B cell (primary cell): ENCODE measurements at regions not wholly inside any gene's neighbourhood (a gene's known extent, or its start where the extent isn't known, plus 50 kb on each side); places are given as distances from the start of the nearest gene placed in this dataset.

Experiments used
- ATAC-seq: fragments of 200-7000 bp; cut with Tn5 transposase; one replicate; pipeline ENCODE4 v1.10.0; 2021; ENCODE audit warnings: low read depth, mild to moderate bottlenecking, moderate number of reproducible peaks, moderate library complexity
- CTCF ChIA-PET: fragments of 350-600 bp; sonication (Branson Sonifier 250); formaldehyde crosslinking; loops from one replicate; lab custom pipeline; 2021; ENCODE audit warnings: antibody characterized with exemption, inconsistent platforms; lab: Charles Lee
- POLR2A ChIA-PET: fragments of 350-600 bp; sonication (Branson Sonifier 250); formaldehyde crosslinking; loops from one replicate; lab custom pipeline; 2021; ENCODE audit warnings: antibody characterized with exemption; lab: Charles Lee
- DNase-seq: peaks from one replicate; pipeline ENCODE4 v3.0.0; 2013
- H2AFZ ChIP-seq: 2 replicates; pipeline ENCODE4 v1.6.1; 2012; ENCODE audit warnings: mild to moderate bottlenecking, low read depth, low read length; ENCODE audit not compliant: insufficient read depth, poor library complexity, severe bottlenecking
- H3K27ac ChIP-seq, 2 donors: 1 replicate in 1 of 2; 2 replicates in 1 of 2; pipeline ENCODE4 v1.5.1; 2012 to 2013; ENCODE audit warnings: low read length in 2 of 2, mild to moderate bottlenecking in 2 of 2, moderate library complexity in 1 of 2
- H3K27me3 ChIP-seq, 4 experiments: fragments of 200-600 bp in 1 of 4; sonication (generic) in 1 of 4; replicated peaks in 1 of 4; 1 replicate in 2 of 4; 2 replicates in 2 of 4; pipeline versions ENCODE4 v1.6.1 to v1.7.0; 2013 to 2016; ENCODE audit warnings: low read length in 3 of 4, mild to moderate bottlenecking in 2 of 4, mixed read lengths in 1 of 4, moderate library complexity in 1 of 4; ENCODE audit not compliant: insufficient read depth in 4 of 4, control insufficient read depth in 3 of 4; ENCODE audit errors: control extremely low read depth in 1 of 4
- H3K36me3 ChIP-seq, 2 experiments: replicated peaks in 1 of 2; 1 replicate in 1 of 2; 2 replicates in 1 of 2; pipeline versions ENCODE4 v1.6.1 to v1.7.1; 2013; ENCODE audit warnings: low read length in 1 of 2; ENCODE audit not compliant: insufficient read depth in 2 of 2, control insufficient read depth in 1 of 2; ENCODE audit errors: control extremely low read depth in 1 of 2, extremely low read depth in 1 of 2
- H3K4me1 ChIP-seq, 2 donors: fragments of 200-600 bp in 1 of 2; sonication (generic) in 1 of 2; 1 replicate in 1 of 2; 2 replicates in 1 of 2; pipeline versions ENCODE4 v1.5.1 to v1.6.1; 2013 to 2017; ENCODE audit warnings: low read length in 2 of 2; ENCODE audit not compliant: control insufficient read depth in 2 of 2, insufficient read depth in 2 of 2
- H3K4me2 ChIP-seq: replicated peaks from 2 replicates; pipeline ENCODE3; 2012; ENCODE audit warnings: mild to moderate bottlenecking, low read depth, low read length; ENCODE audit not compliant: poor library complexity, severe bottlenecking
- H3K4me3 ChIP-seq, 5 experiments: fragments of 200-600 bp in 1 of 5; sonication (generic) in 1 of 5; 1 replicate in 3 of 5; 2 replicates in 2 of 5; pipeline versions ENCODE4 v1.5.1 to v1.7.0; 2011 to 2016; ENCODE audit warnings: low read length in 4 of 5, mild to moderate bottlenecking in 4 of 5, low read depth in 2 of 5, control low read depth in 1 of 5, moderate library complexity in 1 of 5; ENCODE audit not compliant: insufficient read depth in 1 of 5; ENCODE audit errors: control extremely low read depth in 1 of 5, extremely low read depth in 1 of 5
- H3K79me2 ChIP-seq: fragments of 200-600 bp; sonication (generic); one replicate; pipeline ENCODE4 v1.6.0; 2016; ENCODE audit warnings: low read length; ENCODE audit not compliant: control insufficient read depth, insufficient read depth
- H3K9ac ChIP-seq: fragments of 200-600 bp; sonication (generic); 2 replicates; pipeline ENCODE4 v1.6.1; 2017; ENCODE audit warnings: mild to moderate bottlenecking, low read length, moderate library complexity
- H3K9me3 ChIP-seq, 3 donors: one replicate each; pipeline versions ENCODE4 v1.6.1 to v1.7.1; 2013; ENCODE audit warnings: low read length in 2 of 3; ENCODE audit not compliant: control insufficient read depth in 2 of 3, insufficient read depth in 1 of 3; ENCODE audit errors: control extremely low read depth in 1 of 3
- H4K20me1 ChIP-seq: 2 replicates; pipeline ENCODE4 v1.6.0; 2012; ENCODE audit warnings: mild to moderate bottlenecking, low read length; ENCODE audit not compliant: insufficient read depth, control insufficient read depth, poor library complexity, severe bottlenecking
- H3K27ac Mint-ChIP-seq: one replicate; pipeline ENCODE4 v1.8.0; 2021; ENCODE audit warnings: mixed read lengths
- H3K27me3 Mint-ChIP-seq: one replicate; pipeline ENCODE4 v1.8.0; 2021; ENCODE audit warnings: mixed read lengths
- H3K4me1 Mint-ChIP-seq: one replicate; pipeline ENCODE4 v1.8.0; 2021; ENCODE audit warnings: mixed read lengths
- H3K4me3 Mint-ChIP-seq: one replicate; pipeline ENCODE4 v1.8.0; 2021; ENCODE audit warnings: mixed read lengths
- H3K9me3 Mint-ChIP-seq: one replicate; pipeline ENCODE4 v1.8.0; 2022; ENCODE audit warnings: mixed read lengths; ENCODE audit not compliant: insufficient read depth
- EZH2 ChIP-seq: IDR thresholded peaks from 2 replicates; pipeline ENCODE4 v1.6.1; 2012; ENCODE audit warnings: borderline replicate concordance, low read depth, mild to moderate bottlenecking, moderate library complexity, low read length; ENCODE audit not compliant: insufficient read depth, poor library complexity, severe bottlenecking
- WGBS: methylation state at CpG from one replicate; pipeline ENCODE4 v1.1.5; 2013; ENCODE audit warnings: missing lambda C conversion rate; ENCODE audit not compliant: insufficient coverage; 5-methylcytosine and 5-hydroxymethylcytosine counted together
- intact Hi-C: fragments of 100-400 bp; cut with micrococcal nuclease; formaldehyde crosslinking; loops from one replicate; pipeline ENCODE4 v1.10.0; 2022
- TF ChIP-seq, protein P1 (sequence below): fragments of 200-600 bp; IDR thresholded peaks from one replicate; pipeline ENCODE4 v1.8.0; 2022; ENCODE audit warnings: antibody characterized with exemption, mild to moderate bottlenecking

DNA sequence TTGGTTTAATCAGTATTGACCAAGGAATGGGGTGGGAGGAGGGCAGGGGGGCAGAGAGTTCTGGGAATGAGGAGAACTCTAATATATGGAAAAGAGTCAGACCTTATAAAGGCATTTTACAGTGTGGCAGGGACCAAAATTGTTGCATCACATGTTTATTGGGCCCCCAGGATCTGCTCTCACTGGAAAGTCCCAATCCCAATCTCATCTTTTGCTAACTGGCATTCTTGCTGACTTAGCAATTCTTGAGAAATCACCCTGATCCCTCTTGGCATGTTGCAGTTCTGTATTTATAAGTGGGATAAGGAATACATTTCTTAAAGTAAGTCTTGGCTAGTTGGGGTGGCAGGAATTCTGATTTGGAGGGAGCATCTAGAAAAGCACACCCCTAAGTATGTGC is 104.4 kb upstream of the CXCL14 start:
- H3K9ac ChIP-seq, result no peak overlapping the region
- ChIA-PET POLR2A (no interaction called here), CTCF (no interaction called here)
- Mint-ChIP-seq H3K4me1 (no peaks in the 10 kb centered on the region), H3K9me3 (peaks cover 13% of the 10 kb centered on the region), H3K27ac (no peak overlapping the region), H3K27me3 (peaks cover 8% of the 10 kb centered on the region), H3K4me3 (no peak overlapping the region)
- H3K4me2 ChIP-seq, result no peak overlapping the region
- H3K4me3 ChIP-seq, result no peak overlapping the region
- no peak overlapping the region for H2AFZ ChIP-seq
- H3K27ac ChIP-seq, result no peak overlapping the region
- DNase-seq (no peak), ATAC-seq (no peak)
- H3K4me1 ChIP-seq, result no peaks in the 10 kb centered on the region
- no peaks in the 10 kb centered on the region for H3K36me3 ChIP-seq
- intact Hi-C loops, result no loop called here
- H4K20me1 ChIP-seq, result no peaks in the 10 kb centered on the region
- H3K79me2 ChIP-seq, result no peaks in the 10 kb centered on the region
- TF ChIP-seq, protein P1, sequence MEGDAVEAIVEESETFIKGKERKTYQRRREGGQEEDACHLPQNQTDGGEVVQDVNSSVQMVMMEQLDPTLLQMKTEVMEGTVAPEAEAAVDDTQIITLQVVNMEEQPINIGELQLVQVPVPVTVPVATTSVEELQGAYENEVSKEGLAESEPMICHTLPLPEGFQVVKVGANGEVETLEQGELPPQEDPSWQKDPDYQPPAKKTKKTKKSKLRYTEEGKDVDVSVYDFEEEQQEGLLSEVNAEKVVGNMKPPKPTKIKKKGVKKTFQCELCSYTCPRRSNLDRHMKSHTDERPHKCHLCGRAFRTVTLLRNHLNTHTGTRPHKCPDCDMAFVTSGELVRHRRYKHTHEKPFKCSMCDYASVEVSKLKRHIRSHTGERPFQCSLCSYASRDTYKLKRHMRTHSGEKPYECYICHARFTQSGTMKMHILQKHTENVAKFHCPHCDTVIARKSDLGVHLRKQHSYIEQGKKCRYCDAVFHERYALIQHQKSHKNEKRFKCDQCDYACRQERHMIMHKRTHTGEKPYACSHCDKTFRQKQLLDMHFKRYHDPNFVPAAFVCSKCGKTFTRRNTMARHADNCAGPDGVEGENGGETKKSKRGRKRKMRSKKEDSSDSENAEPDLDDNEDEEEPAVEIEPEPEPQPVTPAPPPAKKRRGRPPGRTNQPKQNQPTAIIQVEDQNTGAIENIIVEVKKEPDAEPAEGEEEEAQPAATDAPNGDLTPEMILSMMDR, result no peak
- no peak for TF ChIP-seq EZH2
- peaks cover 0 to 18% (median 10%) of the 10 kb centered on the region in 3 donors for H3K9me3 ChIP-seq
- peaks cover 0 to 5% (median 0%) of the 10 kb centered on the region in 4 experiments for H3K27me3 ChIP-seq

DNA sequence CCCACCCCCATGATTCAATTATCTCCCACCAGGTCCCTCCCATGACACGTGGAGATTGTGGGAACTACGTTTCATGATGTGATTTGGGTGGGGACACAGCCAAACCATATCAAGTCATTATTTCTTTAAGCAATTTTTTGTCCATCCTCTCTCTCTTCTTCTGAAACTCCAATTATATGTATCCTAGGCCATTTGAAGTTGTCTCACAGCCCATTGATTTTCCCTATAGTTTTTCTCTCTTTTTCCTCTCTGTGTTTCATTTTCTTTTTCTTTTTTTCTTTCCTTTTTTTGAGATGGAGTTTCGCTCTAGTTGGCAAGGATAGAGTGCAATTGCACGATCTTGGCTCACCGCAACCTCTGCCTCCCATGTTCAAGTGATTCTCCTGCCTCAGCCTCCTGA is 101.9 kb upstream of the CXCL14 start:
- 80% methylated on average over 2 of the region's 5 CpGs for WGBS

More for the DNA sequence above, 101.9 kb upstream of the CXCL14 start:
- H3K4me1 Mint-ChIP-seq, result no peaks in the 10 kb centered on the region
- TF ChIP-seq, protein P1, result no peak
- TF ChIP-seq EZH2, result no peak
- H3K27ac Mint-ChIP-seq, result no peak overlapping the region
- Histone ChIP-seq H3K9ac (no peak overlapping the region), H3K27me3 (peaks cover 0 to 5% (median 0%) of the 10 kb centered on the region in 4 experiments), H3K4me2 (no peak overlapping the region), H3K4me3 (no peak overlapping the region), H4K20me1 (no peaks in the 10 kb centered on the region), H3K79me2 (no peaks in the 10 kb centered on the region), H2AFZ (no peak overlapping the region), H3K9me3 (peaks cover 0 to 18% (median 10%) of the 10 kb centered on the region in 3 donors), H3K27ac (no peak overlapping the region), H3K36me3 (no peaks in the 10 kb centered on the region), H3K4me1 (no peaks in the 10 kb centered on the region)
- H3K4me3 Mint-ChIP-seq, result no peak overlapping the region
- intact Hi-C loops, result no loop called here
- ChIA-PET CTCF (no interaction called here), POLR2A (no interaction called here)
- DNase-seq (no peak), ATAC-seq (no peak)
- H3K27me3 Mint-ChIP-seq, result peaks cover 12% of the 10 kb centered on the region
- H3K9me3 Mint-ChIP-seq, result peaks cover 27% of the 10 kb centered on the region
